Psoas muscle (tissue), 7 donors: ENCODE measurements at regions not wholly inside any gene's neighbourhood (a gene's known extent, or its start where the extent isn't known, plus 50 kb on each side); places are given as distances from the start of the nearest gene placed in this dataset.

Experiments used
- ATAC-seq, 4 donors: fragments of 200-7000 bp; cut with Tn5 transposase; one replicate each; pipeline ENCODE4 v1.9.1; 2020; ENCODE audit warnings: moderate library complexity in 3 of 4, mild to moderate bottlenecking in 2 of 4
- DNase-seq, 2 donors: peaks; one replicate each; pipeline ENCODE4 v3.0.0-alpha.2; 2020
- H3K27ac ChIP-seq: fragments of 200-600 bp; one replicate; pipeline ENCODE4 v1.8.0; 2022
- H3K27me3 ChIP-seq, 3 donors: fragments of 200-600 bp in 1 of 3; one replicate each; pipeline versions ENCODE4 v1.6.1 to v1.8.0; 2013 to 2022; ENCODE audit warnings: low read length in 2 of 3, mild to moderate bottlenecking in 2 of 3, moderate library complexity in 1 of 3; ENCODE audit not compliant: insufficient read depth in 3 of 3
- H3K36me3 ChIP-seq, 2 donors: fragments of 200-600 bp in 1 of 2; one replicate each; pipeline versions ENCODE4 v1.6.1 to v1.8.0; 2013 to 2022; ENCODE audit warnings: low read depth in 1 of 2, mild to moderate bottlenecking in 1 of 2, moderate library complexity in 1 of 2; ENCODE audit not compliant: insufficient read depth in 1 of 2
- H3K4me1 ChIP-seq: fragments of 200-600 bp; one replicate; pipeline ENCODE4 v1.8.0; 2022
- H3K4me3 ChIP-seq: fragments of 200-600 bp; one replicate; pipeline ENCODE4 v1.8.0; 2022; ENCODE audit warnings: mild to moderate bottlenecking
- H3K9me3 ChIP-seq: fragments of 200-600 bp; one replicate; pipeline ENCODE4 v1.8.0; 2022
- WGBS, 3 donors: extraction: QIAGEN DNeasy Blood & Tissue Kit; methylation state at CpG; one replicate each; pipeline versions ENCODE4 v1.1.6 to v1.1.7; 2013; 5-methylcytosine and 5-hydroxymethylcytosine counted together
- intact Hi-C, 2 donors: fragments of 100-400 bp; cut with DNase I; formaldehyde crosslinking; loops; one replicate each; pipeline versions ENCODE4 v1.11.0 to v1.14.2; 2022
- TF ChIP-seq, protein P1 (sequence below): fragments of 200-600 bp; IDR thresholded peaks from one replicate; pipeline ENCODE4 v1.8.0; 2022; ENCODE audit warnings: antibody characterized with exemption
- donor health status: healthy with polysubstance abuse.
- donor health status: DM: no; HTN: no; CAD: no; lungs with moderate emphysema.
- donor health status: Bipolar disorder and iron deficiency.
- donor health status: healthy.
- donor health status: DM: yes; HTN: yes; CAD: no.
- donor health status: DM: no; HTN: no; CAD: no.
- donor health status: DM: yes; HTN: yes; CAD: no.

DNA sequence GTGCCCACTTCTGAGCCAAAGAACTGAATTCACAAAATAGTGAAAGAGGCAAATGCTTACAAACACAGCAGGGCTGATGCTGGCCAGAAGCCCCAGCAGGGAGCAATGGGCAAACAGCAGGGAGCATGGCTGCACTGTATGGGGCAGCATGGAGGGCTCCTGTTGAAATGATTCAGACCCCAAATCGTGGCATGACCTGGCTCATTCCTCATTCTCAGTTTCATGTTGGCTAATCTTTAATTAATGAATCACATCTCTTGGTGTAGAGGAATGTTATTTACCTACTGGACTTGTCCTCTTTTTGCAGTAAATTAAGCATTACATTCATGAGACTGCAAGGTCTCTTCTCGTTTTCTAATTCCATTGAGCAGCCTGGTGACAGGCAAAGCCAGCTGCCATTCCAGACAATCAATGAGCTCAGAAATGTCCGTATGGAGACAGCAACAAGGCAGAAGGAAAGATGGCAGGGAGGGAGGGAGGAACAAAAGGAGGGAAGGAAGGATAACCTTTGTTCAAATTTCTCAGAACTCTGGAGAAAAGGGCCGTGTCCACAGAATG, 84.9 kb upstream of the ST8SIA3 start:
- no peak for DNase-seq
- WGBS, 3 donors = 35 to 38% (median 38%) methylated on average over 4 of the region's 4 CpGs
- no peak for ATAC-seq
- H3K9me3 ChIP-seq = no peaks in the 10 kb centered on the region
- no peaks in the 10 kb centered on the region for H3K4me1 ChIP-seq
- TF ChIP-seq, protein P1, sequence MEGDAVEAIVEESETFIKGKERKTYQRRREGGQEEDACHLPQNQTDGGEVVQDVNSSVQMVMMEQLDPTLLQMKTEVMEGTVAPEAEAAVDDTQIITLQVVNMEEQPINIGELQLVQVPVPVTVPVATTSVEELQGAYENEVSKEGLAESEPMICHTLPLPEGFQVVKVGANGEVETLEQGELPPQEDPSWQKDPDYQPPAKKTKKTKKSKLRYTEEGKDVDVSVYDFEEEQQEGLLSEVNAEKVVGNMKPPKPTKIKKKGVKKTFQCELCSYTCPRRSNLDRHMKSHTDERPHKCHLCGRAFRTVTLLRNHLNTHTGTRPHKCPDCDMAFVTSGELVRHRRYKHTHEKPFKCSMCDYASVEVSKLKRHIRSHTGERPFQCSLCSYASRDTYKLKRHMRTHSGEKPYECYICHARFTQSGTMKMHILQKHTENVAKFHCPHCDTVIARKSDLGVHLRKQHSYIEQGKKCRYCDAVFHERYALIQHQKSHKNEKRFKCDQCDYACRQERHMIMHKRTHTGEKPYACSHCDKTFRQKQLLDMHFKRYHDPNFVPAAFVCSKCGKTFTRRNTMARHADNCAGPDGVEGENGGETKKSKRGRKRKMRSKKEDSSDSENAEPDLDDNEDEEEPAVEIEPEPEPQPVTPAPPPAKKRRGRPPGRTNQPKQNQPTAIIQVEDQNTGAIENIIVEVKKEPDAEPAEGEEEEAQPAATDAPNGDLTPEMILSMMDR = no peak
- no peak overlapping the region for H3K27ac ChIP-seq
- no peaks in the 10 kb centered on the region for H3K36me3 ChIP-seq
- no peaks in the 10 kb centered on the region for H3K27me3 ChIP-seq
- H3K4me3 ChIP-seq = no peak overlapping the region
- intact Hi-C loops = no loop called here

DNA sequence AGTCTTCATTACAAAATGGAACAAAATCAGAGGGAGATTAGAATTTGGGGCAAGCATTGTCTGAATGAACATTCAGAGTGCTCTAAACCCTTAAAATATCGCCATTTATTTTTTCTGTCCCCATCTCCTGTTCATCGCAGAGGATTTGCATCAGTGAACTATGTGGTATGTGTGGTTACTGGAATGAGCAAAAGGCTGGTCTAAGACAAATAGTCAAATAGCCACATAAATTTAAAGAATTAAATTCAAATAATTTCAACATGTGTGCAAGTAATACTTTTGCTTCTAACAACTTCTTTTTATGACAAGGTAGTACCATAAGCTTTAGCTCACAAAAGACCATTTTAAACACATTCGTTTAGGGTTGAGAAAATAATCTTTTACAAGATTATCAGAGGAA, 82.6 kb upstream of the ST8SIA3 start:
- Histone ChIP-seq H3K36me3 (no peaks in the 10 kb centered on the region), H3K4me3 (no peak overlapping the region), H3K27ac (no peak overlapping the region), H3K27me3 (no peaks in the 10 kb centered on the region), H3K9me3 (no peaks in the 10 kb centered on the region), H3K4me1 (no peaks in the 10 kb centered on the region)
- intact Hi-C loops = no loop called here
- ATAC-seq (no peak), DNase-seq (no peak)
- TF ChIP-seq, protein P1 = no peak
- WGBS, 3 donors = 82 to 89% (median 85%) methylated on average over 3 of the region's 3 CpGs

DNA sequence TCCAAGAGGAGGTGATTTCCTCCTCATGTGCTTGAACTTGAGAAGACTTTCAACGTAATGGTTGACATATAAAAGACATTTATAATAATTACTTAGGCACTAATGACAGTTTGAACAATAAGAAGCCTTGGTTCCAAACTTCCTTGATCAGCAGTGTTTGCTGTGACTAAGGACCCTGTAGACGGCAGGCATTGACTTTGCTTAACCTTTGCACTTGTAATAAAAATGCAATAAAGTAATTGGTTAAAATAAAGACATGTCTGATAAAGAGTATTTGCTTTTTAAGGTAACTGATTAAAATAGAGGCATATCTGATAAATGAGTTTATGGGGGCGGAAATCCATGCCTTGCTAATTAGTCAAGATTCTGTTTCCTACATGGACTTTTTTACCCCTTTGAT, 82.2 kb upstream of the ST8SIA3 start:
- Histone ChIP-seq H3K4me1 (no peaks in the 10 kb centered on the region), H3K27ac (no peak overlapping the region), H3K27me3 (no peaks in the 10 kb centered on the region), H3K4me3 (no peak overlapping the region), H3K9me3 (no peaks in the 10 kb centered on the region), H3K36me3 (no peaks in the 10 kb centered on the region)
- 70 to 72% (median 71%) methylated on average over 3 of the region's 3 CpGs for WGBS, 3 donors
- ATAC-seq = no peak
- TF ChIP-seq, protein P1 = no peak
- DNase-seq = no peak
- intact Hi-C loops = no loop called here

DNA sequence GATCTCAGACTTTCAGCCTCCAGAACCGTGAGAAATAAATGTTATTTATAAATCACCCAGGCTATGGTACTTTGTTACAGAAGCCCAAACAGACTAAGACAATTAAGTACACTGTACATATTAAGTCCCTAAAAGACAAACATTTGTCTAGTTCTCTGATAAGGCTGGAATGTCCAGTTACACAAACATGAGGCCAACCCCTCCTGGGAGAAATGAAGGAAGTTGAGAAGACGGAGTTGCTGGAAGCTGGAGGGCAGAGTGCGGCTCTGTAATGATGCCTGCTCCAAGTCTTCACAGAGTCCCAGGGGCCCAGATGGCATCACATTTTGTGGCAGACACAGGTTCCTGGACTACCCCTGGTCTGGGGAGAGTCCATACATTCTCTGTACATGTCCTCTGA, 79.2 kb upstream of the ST8SIA3 start:
- Histone ChIP-seq H3K4me1 (no peaks in the 10 kb centered on the region), H3K36me3 (no peaks in the 10 kb centered on the region), H3K27me3 (no peaks in the 10 kb centered on the region), H3K9me3 (no peaks in the 10 kb centered on the region), H3K4me3 (no peak overlapping the region), H3K27ac (no peak overlapping the region)
- WGBS, 3 donors = 56 to 64% (median 59%) methylated on average over 3 of the region's 3 CpGs
- TF ChIP-seq, protein P1 = no peak
- DNase-seq (no peak), ATAC-seq (no peak)
- intact Hi-C loops = no loop called here

DNA sequence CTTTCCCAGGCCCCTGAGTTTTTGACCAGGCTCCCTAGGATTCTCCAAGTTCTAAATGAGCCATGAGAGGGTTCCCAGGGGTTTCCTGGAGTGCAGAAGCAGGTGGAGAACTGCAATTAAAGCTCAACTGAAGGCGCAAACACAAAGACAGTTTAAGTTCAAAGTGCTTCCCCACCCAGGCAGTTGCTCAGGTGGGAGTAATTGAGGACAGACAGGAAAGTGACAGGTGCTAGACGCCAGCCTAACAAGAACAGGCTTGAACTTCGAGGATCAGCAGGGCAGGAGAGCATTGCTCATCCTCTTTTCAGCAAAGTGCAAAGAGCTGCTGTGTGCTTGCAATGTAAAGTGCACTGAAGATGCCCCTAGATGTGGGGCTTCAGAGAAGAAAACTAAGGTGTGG, 77.2 kb upstream of the ST8SIA3 start:
- Histone ChIP-seq H3K9me3 (no peaks in the 10 kb centered on the region), H3K27ac (no peak overlapping the region), H3K27me3 (no peaks in the 10 kb centered on the region), H3K36me3 (no peaks in the 10 kb centered on the region), H3K4me3 (no peak overlapping the region), H3K4me1 (no peaks in the 10 kb centered on the region)
- ATAC-seq (no peak), DNase-seq (no peak)
- TF ChIP-seq, protein P1 = no peak
- 56 to 69% (median 66%) methylated on average over 3 of the region's 3 CpGs for WGBS, 3 donors
- intact Hi-C loops = no loop called here
